ENCODE measurements at regions not wholly inside any gene's neighbourhood (a gene's known extent, or its start where the extent isn't known, plus 50 kb on each side); places are given as distances from the start of the nearest gene placed in this dataset.

- no peak for DNase-seq (ENCODE audit: low read depth, low spot score)
Measured at GRCh38 chr2:8267048-8267447, 414.8 kb upstream of the ID2 start.

GRCh38 chr2:8267721-8268120 is 414.1 kb upstream of the ID2 start:
- DNase-seq (ENCODE audit: low read depth, low spot score), result no peak

DNA sequence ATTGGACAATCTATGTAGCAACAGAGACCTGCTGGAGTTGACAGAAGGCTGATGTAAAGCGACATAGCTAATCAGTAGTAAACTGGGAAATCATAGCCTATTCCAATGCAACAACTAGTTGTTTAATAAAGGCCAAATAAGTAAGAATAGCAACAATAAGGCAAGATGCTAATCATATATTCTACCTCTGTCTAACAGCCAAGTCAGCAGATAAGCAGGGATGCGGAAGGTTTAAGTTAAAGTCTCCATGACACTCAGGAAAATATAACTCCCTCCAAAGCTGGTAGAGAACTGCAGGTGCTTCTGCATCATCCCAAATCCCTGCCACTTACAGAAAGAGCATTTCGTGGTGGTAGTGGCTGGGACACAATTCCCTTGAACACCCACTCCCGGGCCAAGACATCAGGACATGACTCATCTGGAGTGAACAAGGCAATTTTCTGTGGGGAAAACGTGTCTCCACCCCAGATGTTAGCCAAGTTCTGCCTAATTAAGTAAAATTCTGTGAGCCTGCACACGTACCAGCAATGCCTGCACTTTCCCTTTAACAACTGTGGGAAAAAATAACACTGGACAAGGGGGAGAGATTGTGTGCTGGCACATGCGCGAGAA is 413.6 kb upstream of the ID2 start:
- DNase-seq (ENCODE audit: low read depth, low spot score), result no peak

- DNase-seq (ENCODE audit: low read depth, low spot score), result no peak
Measured at GRCh38 chr2:8270699-8271098, 411.2 kb upstream of the ID2 start.

DNA sequence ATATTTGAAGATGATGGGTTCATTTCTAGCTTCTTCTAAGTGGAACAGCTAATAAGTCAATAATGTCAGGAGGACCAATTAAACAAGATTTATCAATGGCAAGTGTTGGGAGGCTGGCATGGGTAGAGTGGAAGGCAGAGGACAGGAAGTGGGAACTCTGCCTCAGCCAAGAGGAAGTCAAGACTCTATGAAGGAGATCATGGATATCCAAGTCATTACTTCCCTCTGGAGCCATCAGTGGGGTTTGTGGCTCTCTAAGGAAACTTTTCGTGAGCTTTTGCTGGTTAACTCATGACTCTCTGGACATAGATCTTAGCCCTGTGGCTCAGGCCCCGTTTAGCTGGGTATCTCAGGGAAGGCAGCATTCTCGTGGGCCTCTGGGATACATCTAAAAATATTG is 410.4 kb upstream of the ID2 start:
- DNase-seq (ENCODE audit: low read depth, low spot score), result no peak

DNA sequence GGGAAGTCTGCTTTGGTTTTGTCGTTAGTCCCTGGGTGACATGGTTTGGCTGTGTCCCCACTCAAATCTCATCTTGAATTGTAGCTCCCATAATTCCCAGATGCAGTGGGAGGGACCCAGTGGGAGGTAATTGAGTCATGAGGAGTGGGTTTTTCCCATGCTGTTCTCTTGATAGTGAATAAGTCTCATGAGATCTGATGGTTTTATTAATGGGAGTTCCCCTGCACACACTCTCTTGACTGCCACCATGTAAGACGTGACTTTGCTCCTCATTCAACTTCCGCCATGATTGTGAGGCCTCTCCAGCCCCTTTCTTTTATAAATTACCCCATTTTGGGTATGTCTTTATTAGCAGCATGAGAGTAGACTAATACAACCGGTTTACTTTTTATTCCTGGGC is 405.8 kb upstream of the ID2 start:
- DNase-seq (ENCODE audit: low read depth, low spot score), result no peak

- no peak for DNase-seq (ENCODE audit: low read depth, low spot score)
Measured at GRCh38 chr2:8277921-8278571, 403.8 kb upstream of the ID2 start.

- DNase-seq (ENCODE audit: low read depth, low spot score), result no peak
Measured at GRCh38 chr2:8278709-8279354, 403.0 kb upstream of the ID2 start.

- DNase-seq (ENCODE audit: low read depth, low spot score), result no peak
Measured at GRCh38 chr2:8279506-8279905, 402.4 kb upstream of the ID2 start.

DNA sequence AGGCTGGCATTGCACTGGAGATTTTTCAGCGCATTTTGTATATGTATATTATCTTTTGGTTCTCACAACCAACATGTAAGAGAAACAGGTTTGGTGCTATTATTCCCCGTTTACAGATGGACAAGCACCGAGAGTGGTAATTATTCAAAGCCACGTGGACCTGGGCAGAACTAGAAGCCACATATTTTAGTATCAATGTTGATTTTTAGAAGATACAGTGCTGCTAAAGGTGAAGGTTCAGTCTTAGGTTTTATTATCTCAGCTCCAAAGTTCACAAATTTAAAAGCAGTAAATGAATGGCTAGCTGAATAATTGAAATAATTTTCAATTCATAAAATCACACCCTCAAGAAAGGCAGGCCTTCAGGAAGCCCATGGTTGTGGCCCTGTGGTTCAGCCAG is 400.6 kb upstream of the ID2 start:
- DNase-seq (ENCODE audit: low read depth, low spot score), result no peak

DNA sequence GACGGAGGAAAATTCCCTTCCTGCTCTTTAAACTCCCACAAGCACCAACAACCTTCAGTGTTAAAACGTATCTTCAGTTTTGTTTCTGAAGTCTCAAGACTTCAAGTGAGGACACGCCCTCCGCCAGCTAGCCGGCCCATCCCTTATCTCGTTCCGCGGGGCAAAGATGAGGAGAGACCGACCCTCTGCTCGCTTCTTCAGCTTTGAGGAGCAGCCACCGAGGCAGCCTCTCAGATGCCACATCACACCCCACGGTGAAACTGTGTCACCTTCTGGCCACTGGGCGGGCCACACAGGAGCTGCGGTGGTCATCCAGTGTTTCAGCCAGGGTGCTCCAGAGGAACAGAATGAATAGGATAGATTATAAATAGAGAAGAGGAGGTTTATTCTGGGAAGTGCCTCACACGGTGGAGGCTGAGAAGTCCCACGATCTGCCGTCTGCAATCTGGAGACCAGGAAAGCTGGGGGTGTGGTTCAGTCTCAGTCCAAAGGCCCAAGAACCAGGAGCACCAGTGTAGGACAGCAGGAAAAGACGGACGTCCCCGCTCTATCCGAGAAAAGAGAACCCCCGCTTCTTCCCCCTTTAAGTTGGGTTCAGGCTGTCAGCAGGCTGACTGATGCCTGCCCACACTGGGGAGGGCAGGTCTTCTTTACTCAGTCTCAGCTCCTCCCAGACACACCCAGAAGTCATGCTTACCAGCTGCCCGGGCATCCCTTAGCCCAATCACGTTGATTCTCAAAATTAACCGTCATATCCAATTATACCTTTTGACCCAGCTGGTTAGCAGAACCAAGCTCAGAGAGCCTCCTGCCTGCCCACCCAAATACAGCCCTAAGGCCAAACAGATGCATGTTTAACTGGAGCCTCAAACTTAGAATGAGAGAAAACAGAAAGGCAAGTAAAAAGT is 399.7 kb upstream of the ID2 start:
- no peak for DNase-seq (ENCODE audit: low read depth, low spot score)

GRCh38 chr2:8282858-8283252 is 399.0 kb upstream of the ID2 start:
- no peak for DNase-seq (ENCODE audit: low read depth, low spot score)

DNA sequence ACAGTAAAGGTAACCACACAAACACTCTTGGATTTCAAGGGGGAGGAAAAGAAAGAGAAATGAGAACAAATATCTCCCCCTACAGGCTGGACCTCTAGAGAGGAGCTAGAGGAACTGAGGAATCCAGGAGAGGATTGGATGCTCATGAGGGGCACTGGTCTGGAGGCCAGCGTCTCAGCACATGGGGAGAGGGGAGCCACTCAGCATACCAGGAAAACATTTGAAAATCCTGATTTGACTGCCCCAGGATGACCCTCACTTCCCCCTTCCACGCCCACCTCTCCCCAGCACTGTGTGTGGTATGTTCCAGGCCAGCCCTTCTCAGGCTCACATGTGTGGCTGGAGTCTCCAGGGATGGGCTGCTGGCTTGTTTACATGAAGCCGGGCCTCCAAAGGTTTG is 396.8 kb upstream of the ID2 start:
- DNase-seq (ENCODE audit: low read depth, low spot score), result no peak

DNA sequence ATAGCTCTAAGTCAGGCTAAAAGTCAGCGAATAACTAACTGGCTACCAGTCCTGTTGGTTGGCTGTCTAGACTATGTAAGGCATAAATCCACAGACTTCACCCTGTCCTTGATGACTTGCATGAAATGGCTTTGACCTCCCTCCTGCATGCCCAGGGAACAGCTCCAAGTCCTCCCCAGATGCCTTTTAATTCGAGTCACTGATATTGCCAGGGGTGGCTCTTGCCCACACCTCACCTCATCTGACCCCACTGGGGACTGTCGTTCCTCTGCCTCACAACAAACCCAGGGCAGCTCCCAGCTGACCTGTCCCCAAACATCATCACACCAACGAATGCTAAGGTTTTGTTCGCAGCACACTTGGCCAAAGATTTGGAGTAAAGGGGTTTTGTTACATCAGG is 396.0 kb upstream of the ID2 start:
- DNase-seq (ENCODE audit: low read depth, low spot score), result no peak

- no peak for DNase-seq (ENCODE audit: low read depth, low spot score)
Measured at GRCh38 chr2:8288206-8288605, 393.6 kb upstream of the ID2 start.

DNA sequence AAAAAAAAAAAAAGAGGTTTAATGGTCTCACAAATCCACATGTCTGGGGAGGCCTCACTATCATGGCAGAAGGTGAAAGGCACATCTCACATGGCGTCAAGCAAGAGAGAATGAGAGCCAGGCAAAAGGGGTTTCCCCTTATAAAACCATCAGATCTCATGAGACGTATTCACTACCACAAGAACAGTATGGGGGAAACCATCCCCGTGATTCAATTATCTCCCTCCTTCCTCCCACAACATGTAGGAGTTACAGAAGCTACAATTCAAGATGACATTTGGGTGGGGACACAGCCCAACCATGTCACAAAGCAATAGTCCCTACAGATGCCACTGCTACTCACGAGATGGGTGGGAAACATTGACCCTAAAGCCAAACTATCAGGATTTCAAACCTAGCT is 392.7 kb upstream of the ID2 start:
- no peak for DNase-seq (ENCODE audit: low read depth, low spot score)

GRCh38 chr2:8290771-8291352 is 391.0 kb upstream of the ID2 start:
- DNase-seq (ENCODE audit: low read depth, low spot score), result no peak

- no peak for DNase-seq (ENCODE audit: low read depth, low spot score)
Measured at GRCh38 chr2:8296306-8296705, 385.6 kb upstream of the ID2 start.

DNA sequence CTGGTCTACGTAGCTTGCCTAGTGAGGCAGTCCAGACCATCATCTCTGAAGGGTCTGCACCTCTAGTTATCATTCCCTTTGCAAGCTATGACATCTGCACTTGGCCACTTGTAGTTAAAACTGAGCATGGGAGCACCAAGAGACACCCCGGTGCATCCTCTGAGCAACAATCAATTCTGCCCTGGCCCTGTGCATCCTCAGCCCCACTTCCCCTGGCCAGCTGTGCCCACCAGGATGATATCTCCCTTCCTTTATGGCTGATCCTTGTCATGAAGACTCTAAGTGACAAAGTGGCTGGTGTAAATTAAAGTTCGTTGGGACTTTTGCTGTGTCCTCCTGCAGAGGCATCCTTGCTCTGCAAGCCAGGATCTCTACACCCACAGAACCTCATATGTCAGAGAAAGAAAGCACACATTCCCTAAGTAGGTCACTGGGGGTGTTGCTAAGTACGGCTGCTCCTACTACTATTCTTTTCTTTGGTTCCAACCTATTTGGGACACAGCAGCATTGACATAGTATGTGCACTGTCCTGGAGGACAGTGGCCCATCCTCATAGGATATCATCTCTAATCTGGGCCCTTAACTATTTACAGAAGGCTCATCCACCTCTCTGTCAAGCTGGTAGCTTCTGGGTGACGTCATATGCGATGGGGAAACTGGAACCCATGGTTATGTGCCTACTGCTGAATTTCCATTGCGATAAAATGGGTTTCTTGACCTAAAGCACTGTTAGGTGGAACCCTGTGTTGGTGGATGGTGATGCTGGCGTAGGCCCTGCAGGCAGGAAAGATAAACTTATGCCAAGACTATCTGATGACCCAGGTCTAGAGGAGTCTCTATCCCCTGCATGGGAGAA is 384.3 kb upstream of the ID2 start:
- no peak for DNase-seq (ENCODE audit: low read depth, low spot score)

GRCh38 chr2:8298783-8299182 is 383.1 kb upstream of the ID2 start:
- no peak for DNase-seq (ENCODE audit: low read depth, low spot score)

GRCh38 chr2:8300216-8300615 is 381.6 kb upstream of the ID2 start:
- DNase-seq (ENCODE audit: low read depth, low spot score), result no peak

Data from activated naive CD8-positive, alpha-beta T cell treated with anti-CD3 and anti-CD28 coated beads, Interleukin-2, amount 50 U/mL, for 16 hours (primary cell).